MM.1S (cell line): ENCODE measurements at regions not wholly inside any gene's neighbourhood (a gene's known extent, or its start where the extent isn't known, plus 50 kb on each side); places are given as distances from the start of the nearest gene placed in this dataset.

Experiments
- CTCF ChIP-seq: fragments of 300-600 bp; sonication (generic); IDR thresholded peaks from 2 replicates; pipeline ENCODE4 v1.5.1; 2016; ENCODE audit warnings: antibody characterized with exemption, low read length, mixed read lengths
- EZH2 ChIP-seq: fragments of 300-600 bp; sonication (generic); optimal IDR thresholded peaks from 2 replicates; pipeline ENCODE3; 2017; ENCODE audit warnings: low read depth, mild to moderate bottlenecking, antibody characterized with exemption, low read length, mixed read lengths

- TF ChIP-seq CTCF: no peak
- no peak for TF ChIP-seq EZH2
These were observed 249.7 kb downstream of the C1orf94 start for GRCh38 chr1:34426325-34426896.
